OCI-LY3 (cell line): ENCODE measurements at regions not wholly inside any gene's neighbourhood (a gene's known extent, or its start where the extent isn't known, plus 50 kb on each side); places are given as distances from the start of the nearest gene placed in this dataset.

Source experiments
- H2AFZ ChIP-seq: fragments of 200-600, 300-600 bp; shearing (Covaris generic); 2 replicates; pipeline ENCODE4 v1.6.0; 2014; ENCODE audit warnings: antibody characterized with exemption, low read depth, low read length
- H3K27ac ChIP-seq: fragments of 200-600, 300-600 bp; sonication (generic); 2 replicates; pipeline ENCODE4 v1.5.1; 2014; ENCODE audit warnings: mild to moderate bottlenecking, low read length, moderate library complexity, mixed read lengths
- H3K27me3 ChIP-seq: fragments of 200-600, 300-600 bp; sonication (generic); 2 replicates; pipeline ENCODE4 v1.6.1; 2014; ENCODE audit warnings: low read depth, low read length, mixed read lengths
- H3K36me3 ChIP-seq: fragments of 200-600, 300-600 bp; sonication (generic); replicated peaks from 2 replicates; pipeline ENCODE3; 2014; ENCODE audit warnings: low read depth, low read length, mixed read lengths
- H3K4me1 ChIP-seq: fragments of 300-600, 200-600 bp; sonication (generic); 2 replicates; pipeline ENCODE4 v1.6.1; 2014; ENCODE audit warnings: low read length, mixed read lengths
- H3K4me2 ChIP-seq: fragments of 200-600, 300-600 bp; sonication (generic); 2 replicates; pipeline ENCODE4 v1.6.1; 2014; ENCODE audit warnings: low read length, mixed read lengths
- H3K4me3 ChIP-seq: fragments of 300-600, 200-600 bp; sonication (generic); 2 replicates; pipeline ENCODE4 v1.5.1; 2014; ENCODE audit warnings: antibody characterized with exemption, mild to moderate bottlenecking, low read length, moderate library complexity
- H3K79me2 ChIP-seq: fragments of 300-600, 200-600 bp; shearing (Covaris generic); 2 replicates; pipeline ENCODE4 v1.6.1; 2014; ENCODE audit warnings: mild to moderate bottlenecking, low read length, mixed read lengths
- H3K9ac ChIP-seq: fragments of 300-600, 200-600 bp; shearing (Covaris generic); 2 replicates; pipeline ENCODE4 v1.6.0; 2014; ENCODE audit warnings: mild to moderate bottlenecking, low read length, moderate library complexity
- H3K9me3 ChIP-seq: fragments of 200-600, 300-600 bp; shearing (Covaris generic); 2 replicates; pipeline ENCODE4 v1.6.1; 2014; ENCODE audit warnings: low read length, mixed read lengths; ENCODE audit not compliant: insufficient read depth
- H4K20me1 ChIP-seq: fragments of 200-600, 300-600 bp; sonication (generic); 2 replicates; pipeline ENCODE4 v1.6.1; 2016; ENCODE audit warnings: low read length, mixed read lengths; ENCODE audit not compliant: insufficient read depth
- EZH2phosphoT487 ChIP-seq: fragments of 200-600 bp; shearing (Covaris generic); IDR thresholded peaks from 2 replicates; pipeline ENCODE4 v1.6.1; 2018; ENCODE audit warnings: antibody characterized with exemption, mixed run types, low read depth
- TF ChIP-seq, protein P1 (sequence below): fragments of 200-600, 300-600 bp; sonication (generic); IDR thresholded peaks from 2 replicates; pipeline ENCODE4 v1.5.1; 2014; ENCODE audit warnings: antibody characterized with exemption, low read length, low read depth

GRCh38 chr5:175308701-175309100 lies 135.3 kb downstream of the DRD1 start:
- TF ChIP-seq, protein P1, sequence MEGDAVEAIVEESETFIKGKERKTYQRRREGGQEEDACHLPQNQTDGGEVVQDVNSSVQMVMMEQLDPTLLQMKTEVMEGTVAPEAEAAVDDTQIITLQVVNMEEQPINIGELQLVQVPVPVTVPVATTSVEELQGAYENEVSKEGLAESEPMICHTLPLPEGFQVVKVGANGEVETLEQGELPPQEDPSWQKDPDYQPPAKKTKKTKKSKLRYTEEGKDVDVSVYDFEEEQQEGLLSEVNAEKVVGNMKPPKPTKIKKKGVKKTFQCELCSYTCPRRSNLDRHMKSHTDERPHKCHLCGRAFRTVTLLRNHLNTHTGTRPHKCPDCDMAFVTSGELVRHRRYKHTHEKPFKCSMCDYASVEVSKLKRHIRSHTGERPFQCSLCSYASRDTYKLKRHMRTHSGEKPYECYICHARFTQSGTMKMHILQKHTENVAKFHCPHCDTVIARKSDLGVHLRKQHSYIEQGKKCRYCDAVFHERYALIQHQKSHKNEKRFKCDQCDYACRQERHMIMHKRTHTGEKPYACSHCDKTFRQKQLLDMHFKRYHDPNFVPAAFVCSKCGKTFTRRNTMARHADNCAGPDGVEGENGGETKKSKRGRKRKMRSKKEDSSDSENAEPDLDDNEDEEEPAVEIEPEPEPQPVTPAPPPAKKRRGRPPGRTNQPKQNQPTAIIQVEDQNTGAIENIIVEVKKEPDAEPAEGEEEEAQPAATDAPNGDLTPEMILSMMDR = no peak
- TF ChIP-seq EZH2phosphoT487 = no peak
- H3K4me3 ChIP-seq = no peak overlapping the region
- no peaks in the 10 kb centered on the region for H3K9me3 ChIP-seq
- no peaks in the 10 kb centered on the region for H3K79me2 ChIP-seq
- no peak overlapping the region for H2AFZ ChIP-seq
- H3K36me3 ChIP-seq = no peaks in the 10 kb centered on the region
- no peaks in the 10 kb centered on the region for H4K20me1 ChIP-seq
- peaks cover 5% of the 10 kb centered on the region; the same call in 1 of the 2 replicates for H3K4me1 ChIP-seq
- H3K27ac ChIP-seq = no peak overlapping the region
- H3K4me2 ChIP-seq = no peak overlapping the region
- H3K27me3 ChIP-seq = no peaks in the 10 kb centered on the region
- no peak overlapping the region for H3K9ac ChIP-seq

- TF ChIP-seq, protein P1 = no peak
- no peak for TF ChIP-seq EZH2phosphoT487
- no peaks in the 10 kb centered on the region for H3K36me3 ChIP-seq
- H3K27ac ChIP-seq = no peak overlapping the region
- no peaks in the 10 kb centered on the region for H3K9me3 ChIP-seq
- no peaks in the 10 kb centered on the region for H4K20me1 ChIP-seq
- peaks cover 5% of the 10 kb centered on the region; the same call in 1 of the 2 replicates for H3K4me1 ChIP-seq
- H3K9ac ChIP-seq = no peak overlapping the region
- H3K4me3 ChIP-seq = no peak overlapping the region
- no peak overlapping the region for H2AFZ ChIP-seq
- H3K27me3 ChIP-seq = no peaks in the 10 kb centered on the region
- H3K4me2 ChIP-seq = no peak overlapping the region
- no peaks in the 10 kb centered on the region for H3K79me2 ChIP-seq
Measured at GRCh38 chr5:175306381-175306780, 137.6 kb downstream of the DRD1 start.

GRCh38 chr5:175305251-175305650 lies 138.7 kb downstream of the DRD1 start:
- Histone ChIP-seq H3K4me1 (peaks cover 5% of the 10 kb centered on the region; the same call in 1 of the 2 replicates), H3K4me2 (no peak overlapping the region), H3K27ac (no peak overlapping the region), H2AFZ (no peak overlapping the region), H4K20me1 (no peaks in the 10 kb centered on the region), H3K36me3 (no peaks in the 10 kb centered on the region), H3K79me2 (no peaks in the 10 kb centered on the region), H3K9ac (no peak overlapping the region), H3K9me3 (no peaks in the 10 kb centered on the region), H3K4me3 (no peak overlapping the region), H3K27me3 (no peaks in the 10 kb centered on the region)
- TF ChIP-seq EZH2phosphoT487 = no peak

- Histone ChIP-seq H3K4me3 (no peak overlapping the region), H3K27ac (no peak overlapping the region), H3K9ac (no peak overlapping the region), H2AFZ (no peak overlapping the region), H4K20me1 (no peaks in the 10 kb centered on the region), H3K9me3 (no peaks in the 10 kb centered on the region), H3K36me3 (no peaks in the 10 kb centered on the region), H3K79me2 (no peaks in the 10 kb centered on the region), H3K4me1 (no peaks in the 10 kb centered on the region), H3K4me2 (no peak overlapping the region), H3K27me3 (no peaks in the 10 kb centered on the region)
- no peak for TF ChIP-seq EZH2phosphoT487
- TF ChIP-seq, protein P1 = no peak
Measured at GRCh38 chr5:175290379-175290778, 153.6 kb downstream of the DRD1 start.
